RCC 7860 (cell line): ENCODE measurements at regions not wholly inside any gene's neighbourhood (a gene's known extent, or its start where the extent isn't known, plus 50 kb on each side); places are given as distances from the start of the nearest gene placed in this dataset.
"Not testable (repeated sequence)": the region's sequence is repeated elsewhere in the genome, so short reads cannot be mapped to it uniquely, and the experiment has no call there.

Experiments used
- DNase-seq: peaks from one replicate; pipeline ENCODE4 v3.0.0-alpha.2; 2015; ENCODE audit warnings: low spot score
- FAIRE-seq: peaks from 2 replicates; lab custom pipeline; 2012; peaks lifted over from hg19 to GRCh38; lab: Jason Lieb, UNC

GRCh38 chr21:14829685-14830084 lies 235.1 kb downstream of the NRIP1 start:
- DNase-seq (no peak), FAIRE-seq (no peak)

DNA sequence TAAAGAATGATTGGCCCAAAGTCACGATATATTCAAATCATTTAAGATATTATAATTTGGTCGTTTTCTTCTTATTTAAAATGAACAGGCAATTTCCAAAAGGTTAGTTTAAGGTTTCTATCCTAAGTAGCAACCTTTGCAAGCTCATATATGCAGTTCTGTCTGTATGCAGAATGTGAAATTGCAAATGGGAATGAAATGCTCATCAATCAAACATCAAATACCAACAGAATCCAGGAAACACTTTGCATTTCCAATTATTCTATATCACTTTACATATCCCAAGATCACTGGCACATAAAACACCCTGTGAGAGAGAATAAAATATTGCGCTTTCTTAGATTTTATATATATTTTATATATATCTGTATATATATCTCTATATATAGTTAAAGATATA lies 237.3 kb downstream of the NRIP1 start:
- no peak for FAIRE-seq

GRCh38 chr21:14826630-14827029 lies 238.2 kb downstream of the NRIP1 start:
- FAIRE-seq (no peak), DNase-seq (no peak)

More for the DNA sequence above, 237.3 kb downstream of the NRIP1 start:
- no peak for DNase-seq

- DNase-seq (no peak), FAIRE-seq (no peak)
Observed at GRCh38 chr21:14825514-14825974, 239.3 kb downstream of the NRIP1 start.

DNA sequence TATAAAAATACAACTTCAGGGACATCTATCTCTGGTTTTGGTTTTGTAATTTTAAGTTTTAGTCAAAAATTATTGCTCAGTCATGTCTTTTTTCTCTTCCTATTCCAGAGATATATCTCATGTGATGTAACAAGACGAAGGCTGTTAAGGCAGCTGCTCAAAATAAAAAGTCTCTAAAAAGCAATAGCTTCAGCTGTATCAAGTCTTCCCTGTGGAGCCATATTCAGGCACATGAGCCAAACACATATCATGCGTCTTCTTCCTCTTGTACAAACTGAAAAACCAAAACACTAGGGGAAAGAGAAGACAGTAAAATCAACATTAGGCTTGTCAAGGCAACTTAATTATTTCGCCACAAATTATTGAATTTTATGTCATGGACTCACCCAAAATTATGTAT lies 240.7 kb downstream of the NRIP1 start:
- DNase-seq (no peak), FAIRE-seq (no peak)

DNA sequence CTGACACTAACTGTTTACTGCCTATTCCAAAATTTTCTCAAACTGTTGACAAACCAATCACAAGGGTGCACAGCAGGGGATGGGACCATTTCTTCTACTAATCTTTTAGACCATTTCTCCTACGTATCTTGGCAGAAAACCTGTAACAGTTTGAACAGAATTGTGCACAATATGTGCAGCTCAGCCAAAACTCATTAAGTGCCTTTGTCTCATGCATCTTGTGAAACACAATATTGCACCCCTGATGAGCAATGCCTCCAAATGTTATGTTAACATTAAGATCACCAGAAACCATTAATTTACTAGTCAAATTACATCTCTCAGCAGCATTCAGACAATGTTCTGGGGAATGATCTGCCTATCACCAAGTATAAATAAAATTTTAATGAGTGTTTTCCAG lies 247.5 kb downstream of the NRIP1 start:
- FAIRE-seq (no peak), DNase-seq (no peak)

DNA sequence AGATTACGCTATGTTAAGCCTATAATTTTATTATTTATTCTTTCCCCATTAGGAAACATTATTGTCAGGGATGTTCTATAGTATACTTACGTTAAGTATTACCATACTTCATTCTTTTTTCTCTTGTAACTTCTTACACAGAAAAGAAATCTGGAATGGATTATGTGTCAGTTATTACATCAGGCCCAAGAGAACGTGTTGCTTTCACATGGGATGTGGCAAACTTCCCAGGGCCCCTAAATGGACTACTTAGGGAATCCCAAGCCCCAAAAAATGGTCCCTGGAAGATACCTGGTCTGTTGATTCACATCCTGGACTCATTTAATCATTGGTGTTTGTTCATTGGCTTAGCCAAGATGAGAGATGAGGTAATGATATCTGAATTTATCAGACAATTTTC lies 249.8 kb downstream of the NRIP1 start:
- DNase-seq (no peak), FAIRE-seq (no peak)

- FAIRE-seq (no peak), DNase-seq (no peak)
Observed at GRCh38 chr21:14814282-14814681, 250.5 kb downstream of the NRIP1 start.

GRCh38 chr21:14804170-14804569 lies 258.1 kb upstream of the SAMSN1 start:
- FAIRE-seq, DNase-seq: not testable (repeated sequence)

GRCh38 chr21:14797543-14797942 lies 251.4 kb upstream of the SAMSN1 start:
- FAIRE-seq (no peak), DNase-seq (no peak)

GRCh38 chr21:14787312-14787711 lies 241.2 kb upstream of the SAMSN1 start:
- DNase-seq, result no peak
- no peak for FAIRE-seq

- no peak for FAIRE-seq
- DNase-seq, result no peak
Observed at GRCh38 chr21:14785679-14786078, 239.6 kb upstream of the SAMSN1 start.

DNA sequence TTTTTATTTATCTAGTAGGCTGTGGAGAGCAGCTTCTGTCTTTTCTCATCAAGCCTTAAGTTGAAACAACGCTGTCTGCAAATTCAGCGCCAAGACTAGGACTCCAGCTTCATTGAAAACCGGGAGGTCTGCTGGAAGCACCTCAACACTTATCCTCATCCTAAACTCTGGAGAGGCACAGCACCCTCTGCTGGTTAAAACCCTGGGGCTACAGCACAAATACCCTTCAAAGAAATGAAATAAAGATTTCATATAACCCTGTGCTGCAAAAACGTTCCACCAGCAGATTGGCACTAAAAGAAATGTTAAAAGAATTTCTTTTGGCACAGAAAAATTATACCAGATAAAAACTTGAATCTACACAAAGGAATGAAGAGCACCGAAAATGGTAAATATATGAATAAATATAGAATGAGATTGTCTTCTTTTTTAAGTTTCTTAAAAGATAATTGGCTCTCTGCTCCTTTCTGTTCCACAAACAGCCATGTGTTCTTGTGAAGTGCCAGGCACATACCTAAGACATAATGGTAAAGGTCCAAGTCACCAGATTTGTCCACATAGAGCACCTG lies 227.7 kb upstream of the SAMSN1 start:
- no peak for FAIRE-seq
- DNase-seq, result no peak

- no peak for FAIRE-seq
- no peak for DNase-seq
Observed at GRCh38 chr21:14771593-14771992, 225.5 kb upstream of the SAMSN1 start.

DNA sequence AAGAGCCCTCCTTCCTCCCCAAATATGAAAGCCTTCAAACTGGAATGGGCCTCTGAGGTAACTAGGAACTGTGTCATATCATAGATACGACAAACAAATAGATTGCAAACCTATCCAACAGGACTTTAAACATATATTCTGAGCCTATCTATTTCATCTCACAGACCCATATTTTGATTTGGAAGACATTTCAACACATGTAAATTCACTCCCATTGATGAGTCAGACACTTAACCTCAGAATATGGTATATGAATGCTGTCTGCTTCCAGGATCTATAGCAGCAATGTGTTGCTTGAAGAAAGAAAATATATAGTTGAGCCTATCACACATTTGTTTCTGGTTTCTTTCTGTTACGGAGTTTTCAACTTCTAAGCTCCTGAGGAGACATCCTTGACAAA lies 221.9 kb upstream of the SAMSN1 start:
- FAIRE-seq, result no peak
- DNase-seq, result no peak

- DNase-seq (no peak), FAIRE-seq (no peak)
Observed at GRCh38 chr21:14767192-14767852, 221.2 kb upstream of the SAMSN1 start.

DNA sequence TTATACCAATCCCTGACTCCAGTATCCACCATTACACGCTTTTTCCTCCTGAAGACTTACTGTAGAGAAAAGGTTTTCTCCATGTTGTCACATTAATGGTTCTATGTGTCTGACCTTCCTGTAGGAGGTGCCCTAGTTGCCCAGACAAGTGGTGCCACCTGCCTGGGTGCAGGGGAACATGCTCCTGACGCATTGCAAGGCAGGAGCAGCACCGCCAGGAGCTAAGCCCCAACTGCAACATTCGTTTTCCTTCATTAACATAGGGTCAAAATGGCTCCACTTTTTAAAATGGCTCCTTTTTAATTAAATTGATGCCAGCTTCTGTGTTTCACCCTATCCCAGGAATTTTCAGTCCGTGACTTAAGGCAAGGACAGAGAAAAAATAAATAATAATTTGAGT lies 220.1 kb upstream of the SAMSN1 start:
- FAIRE-seq, result no peak
- no peak for DNase-seq

- DNase-seq (no peak), FAIRE-seq (no peak)
Observed at GRCh38 chr21:14763695-14764064, 217.6 kb upstream of the SAMSN1 start.

DNA sequence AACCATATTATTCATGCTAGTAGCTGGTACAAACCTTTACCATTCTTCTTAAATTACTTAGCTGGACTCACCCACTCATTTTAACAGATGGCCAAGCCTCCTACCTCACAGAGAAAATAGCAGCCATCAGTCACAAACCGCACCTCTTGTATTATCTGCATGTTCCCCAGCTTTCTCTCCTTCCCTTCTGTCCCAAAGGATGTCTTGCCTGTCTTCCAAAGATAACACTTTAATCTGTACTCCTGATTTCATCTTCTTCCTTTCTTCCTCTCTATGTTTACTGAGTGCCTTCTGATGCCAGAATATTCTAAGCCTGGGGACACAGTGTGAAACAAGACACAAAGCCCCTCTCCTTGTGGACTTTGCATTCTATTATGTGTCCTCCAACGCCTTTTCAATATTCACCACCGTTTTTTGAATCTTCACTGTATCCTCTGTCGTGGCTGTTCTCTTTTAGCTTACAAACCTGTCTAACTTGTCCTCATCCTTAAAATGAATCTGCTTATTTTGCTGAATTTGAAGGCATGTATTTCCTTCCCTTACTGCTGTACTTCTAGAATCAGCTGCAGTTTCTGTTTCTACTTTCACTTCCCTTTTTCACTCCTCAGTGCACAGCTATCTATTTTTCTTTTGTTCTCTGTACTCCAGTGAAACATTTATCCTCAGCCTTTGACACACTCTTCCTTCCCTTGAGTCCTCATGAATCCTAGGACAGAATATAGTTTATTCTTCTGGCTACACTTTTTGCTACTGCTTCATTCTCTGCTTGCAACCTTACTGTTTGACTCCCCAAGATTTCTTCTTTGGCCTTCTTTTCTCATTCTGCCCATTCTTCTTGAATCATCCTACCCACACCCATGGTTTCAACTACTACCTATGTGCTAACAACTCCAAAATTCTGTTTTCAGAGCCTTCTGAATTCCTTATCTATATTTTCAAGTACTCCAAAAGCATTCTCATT lies 216.9 kb upstream of the SAMSN1 start:
- no peak for FAIRE-seq
- no peak for DNase-seq

DNA sequence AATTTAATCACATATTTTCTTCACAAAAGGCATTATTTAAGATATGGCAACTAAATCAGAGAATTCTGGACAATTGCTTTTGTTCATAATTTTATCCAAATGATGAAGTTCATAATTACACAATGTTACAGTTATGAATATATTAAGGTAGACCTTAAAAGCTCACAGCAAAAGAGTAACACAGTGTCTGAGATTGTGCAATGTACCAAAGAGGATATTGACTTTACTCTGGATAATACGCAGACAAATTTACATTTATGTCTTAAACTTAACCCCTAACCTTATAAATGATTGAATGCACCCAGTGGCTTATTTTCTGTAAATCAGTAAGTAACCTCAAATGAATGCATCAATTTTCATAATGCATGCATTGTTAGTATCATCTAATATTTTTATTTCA lies 216.2 kb upstream of the SAMSN1 start:
- DNase-seq (no peak), FAIRE-seq (no peak)

- no peak for FAIRE-seq
- DNase-seq, result no peak
Observed at GRCh38 chr21:14759285-14759684, 213.2 kb upstream of the SAMSN1 start.

DNA sequence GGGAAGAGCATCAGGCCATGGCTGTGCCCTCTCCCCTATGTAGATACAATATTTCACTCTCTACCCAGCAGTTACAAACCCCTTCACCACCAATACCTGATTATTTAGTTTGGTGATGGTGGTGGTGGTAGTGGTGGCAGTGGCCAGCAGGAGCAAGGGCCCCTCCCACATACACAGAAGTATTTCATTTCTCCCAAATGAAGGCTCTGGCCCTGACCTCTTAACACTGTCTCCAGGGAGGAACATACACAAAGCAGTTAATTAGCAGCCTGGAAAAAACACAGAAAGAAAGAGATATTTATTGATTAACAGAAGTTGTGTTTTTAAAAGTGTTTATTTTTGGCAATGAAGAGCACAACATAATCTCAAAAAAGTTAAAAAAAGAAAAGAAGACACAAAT lies 212.7 kb upstream of the SAMSN1 start:
- FAIRE-seq (no peak), DNase-seq (no peak)
